Hepatocyte (in vitro differentiated cells): ENCODE measurements at regions not wholly inside any gene's neighbourhood (a gene's known extent, or its start where the extent isn't known, plus 50 kb on each side); places are given as distances from the start of the nearest gene placed in this dataset.

ENCODE experiments used
- CTCF ChIP-seq: fragments of 200-600 bp; sonication (generic); IDR thresholded peaks from 2 replicates; pipeline ENCODE4 v1.5.1; 2016; ENCODE audit warnings: antibody characterized with exemption, mild to moderate bottlenecking; ENCODE audit not compliant: poor library complexity
- EZH2 ChIP-seq: fragments of 200-600 bp; sonication (generic); IDR thresholded peaks from 2 replicates; pipeline ENCODE4 v1.6.1; 2016; ENCODE audit warnings: antibody characterized with exemption, mild to moderate bottlenecking, borderline replicate concordance
- EZH2phosphoT487 ChIP-seq: fragments of 200-600 bp; sonication (generic); IDR thresholded peaks from one replicate; pipeline ENCODE4 v1.6.1; 2018; ENCODE audit warnings: antibody characterized with exemption, mild to moderate bottlenecking, low read depth, moderate library complexity; ENCODE audit not compliant: unreplicated experiment, severe bottlenecking

DNA sequence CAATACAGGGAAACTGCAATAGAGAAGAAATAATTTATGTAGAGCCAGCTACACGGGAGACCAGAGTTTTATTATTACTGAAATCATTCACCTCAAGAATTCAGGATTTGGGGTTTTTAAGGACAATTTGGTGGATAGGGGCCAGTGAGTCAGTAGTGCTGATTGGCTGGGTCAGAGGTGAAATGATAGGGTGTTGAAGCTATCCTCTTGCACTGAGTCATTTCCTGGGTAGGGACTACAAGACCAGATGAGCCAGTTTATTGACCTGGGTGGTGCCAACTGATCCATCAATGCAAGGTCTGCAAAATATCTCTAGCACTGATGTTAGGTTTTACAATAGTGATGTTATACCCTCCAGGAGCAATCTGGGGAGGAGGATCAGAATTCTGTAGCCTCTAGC is 486.3 kb downstream of the LRIG3 start:
- TF ChIP-seq CTCF (no peak), EZH2phosphoT487 (no peak), EZH2 (no peak)
